GM21529 (cell line): ENCODE measurements at regions not wholly inside any gene's neighbourhood (a gene's known extent, or its start where the extent isn't known, plus 50 kb on each side); places are given as distances from the start of the nearest gene placed in this dataset.

Experiments used
- ATAC-seq: cut with Tn5 transposase; IDR thresholded peaks from one replicate; pipeline ENCODE4 v1.9.1; 2021; ENCODE audit not compliant: unreplicated experiment

DNA sequence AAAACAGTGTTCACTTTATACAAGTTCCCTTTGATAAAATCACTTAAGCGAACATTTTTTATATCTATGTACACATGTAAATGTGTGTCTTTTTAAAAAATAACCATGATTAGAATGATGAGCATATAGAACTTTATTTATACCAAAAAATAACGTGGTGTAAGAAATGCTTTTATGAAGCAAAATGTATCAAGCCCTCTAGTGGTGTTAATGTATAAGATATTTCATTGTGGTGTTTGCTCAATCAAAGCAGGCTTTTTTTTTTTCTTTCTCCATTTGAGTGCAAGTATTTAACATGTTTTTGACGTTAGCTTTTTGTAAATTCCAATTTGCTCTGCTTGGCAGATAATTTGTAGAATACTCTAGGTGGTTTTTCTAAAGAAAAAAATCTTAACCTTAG lies 2092.4 kb upstream of the TENM3 start:
- no peak for ATAC-seq

DNA sequence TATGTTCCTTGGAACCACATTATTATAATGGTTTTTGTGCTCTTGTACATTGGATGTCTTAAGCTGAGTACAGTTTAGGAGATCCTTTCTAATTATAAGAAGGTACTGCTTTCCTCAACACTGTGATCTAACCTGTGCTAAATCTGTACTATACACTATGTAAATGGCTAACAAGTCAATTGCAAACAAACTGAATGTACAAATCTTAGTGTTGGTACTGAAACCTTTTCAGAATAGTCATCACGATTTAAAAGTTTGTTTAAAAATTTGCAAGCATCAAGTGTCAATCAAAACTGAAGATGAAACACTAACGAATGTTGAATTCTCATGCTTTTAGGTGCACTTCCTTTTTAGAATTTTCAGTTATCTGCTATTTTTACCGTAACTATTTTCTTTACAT lies 2090.4 kb upstream of the TENM3 start:
- ATAC-seq = no peak

DNA sequence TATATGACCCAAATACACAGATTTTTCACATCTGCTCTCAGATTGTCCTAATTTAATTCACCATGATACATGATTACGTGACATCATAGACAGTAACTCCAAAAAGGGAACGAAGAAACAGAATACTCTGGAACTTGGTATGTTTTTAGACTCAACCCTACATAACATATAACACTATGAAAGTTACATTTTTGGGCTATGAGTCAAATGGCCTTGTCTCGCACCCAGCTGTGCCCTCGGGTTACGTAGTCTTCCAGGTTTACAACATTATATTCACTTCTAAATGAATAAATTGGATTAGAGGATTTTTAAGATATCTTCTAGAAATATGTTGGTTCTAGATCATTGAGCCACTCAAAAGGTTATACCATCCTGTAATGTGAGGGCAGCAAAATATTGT lies 2089.6 kb upstream of the TENM3 start:
- no peak for ATAC-seq

DNA sequence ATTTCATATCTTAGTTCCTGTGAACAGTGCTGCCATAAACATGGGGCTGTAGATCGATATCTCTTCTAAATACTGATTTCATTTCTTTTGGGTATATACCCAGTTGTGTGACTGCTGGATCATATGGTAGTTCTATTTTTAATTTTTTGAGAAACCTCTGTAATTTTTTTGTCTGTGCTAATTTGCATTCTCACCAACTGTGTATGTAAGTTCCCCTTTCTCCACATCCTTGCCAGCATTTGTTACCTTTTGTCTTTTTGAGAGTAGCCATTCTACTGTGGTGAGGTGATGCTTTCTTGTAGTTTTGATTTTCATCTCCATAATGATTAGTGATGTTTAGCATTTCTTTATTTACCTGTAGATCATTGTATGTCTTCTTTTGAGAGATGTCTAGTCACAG lies 2086.5 kb upstream of the TENM3 start:
- no peak for ATAC-seq

DNA sequence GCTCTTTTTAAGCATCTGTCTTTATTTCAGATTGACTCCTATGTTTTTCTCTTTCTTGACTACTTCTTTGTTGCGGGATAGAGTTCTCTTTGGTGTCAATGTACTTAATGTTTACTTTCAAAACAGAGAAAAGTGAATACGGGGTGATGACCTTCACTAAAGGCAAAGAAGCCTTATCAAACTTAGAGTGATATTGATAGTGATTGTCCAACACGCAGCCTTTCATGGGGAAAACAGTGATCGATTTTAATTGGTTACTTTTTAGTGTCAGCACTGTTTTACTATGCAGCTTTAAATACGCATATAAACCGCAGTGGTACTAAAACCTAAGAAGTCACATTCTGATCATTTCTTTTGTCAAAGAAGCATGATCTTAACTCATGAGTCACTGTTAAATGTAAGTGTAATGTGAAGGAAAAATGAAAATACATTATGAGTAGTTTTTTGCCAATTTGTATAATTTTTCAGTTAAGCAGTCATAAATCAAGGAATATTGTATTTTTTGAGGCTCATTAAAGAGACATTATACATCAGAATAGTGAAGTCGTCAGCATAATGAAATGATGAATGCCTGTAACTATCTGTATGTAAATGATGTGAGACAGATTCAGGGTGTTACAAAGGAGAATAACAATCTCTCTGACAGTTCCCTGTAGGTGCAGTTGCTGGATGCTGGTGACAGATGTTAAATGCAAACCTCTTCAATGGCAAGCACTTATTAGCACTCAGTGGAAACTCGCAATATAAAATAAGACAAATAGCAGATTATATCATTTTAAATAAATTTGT lies 2082.8 kb upstream of the TENM3 start:
- ATAC-seq = no peak

DNA sequence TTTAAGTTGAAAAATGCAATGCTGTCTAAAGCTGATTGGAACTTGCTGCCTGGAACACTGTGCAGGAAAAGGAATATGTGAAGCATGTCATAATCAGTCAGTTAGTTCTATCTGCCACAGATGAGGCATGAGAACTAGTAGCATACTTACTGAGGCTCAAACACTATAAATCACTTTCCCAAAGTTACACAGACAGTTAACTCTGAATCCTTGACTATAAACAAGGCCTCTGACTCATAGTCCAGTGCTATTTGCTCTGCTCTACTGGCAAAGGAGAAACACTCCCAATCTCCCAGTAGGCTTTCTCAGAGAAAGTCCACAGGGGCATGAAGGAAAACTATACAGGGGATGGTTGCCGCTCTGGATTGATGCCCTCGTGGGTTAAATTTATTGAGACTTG lies 2078.4 kb upstream of the TENM3 start:
- ATAC-seq = no peak

DNA sequence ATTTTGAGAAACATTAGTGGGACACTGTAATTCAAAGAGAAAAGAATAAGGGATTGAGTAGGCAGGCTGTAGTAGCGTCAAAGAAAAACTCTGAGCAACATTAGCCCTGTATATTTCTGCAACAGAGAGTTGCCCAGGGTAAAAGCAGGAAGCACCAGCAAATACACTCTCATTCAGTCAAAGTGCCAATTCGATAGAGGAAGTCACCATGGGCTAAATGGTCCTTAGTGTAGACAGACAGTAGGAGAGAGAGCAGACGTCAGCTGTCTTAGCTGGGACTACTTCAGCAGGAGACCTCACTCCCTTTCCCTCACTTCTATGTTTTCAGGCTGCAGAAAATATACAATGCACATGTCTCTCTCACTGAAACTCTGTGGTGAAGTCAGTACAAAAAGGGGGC lies 2073.8 kb upstream of the TENM3 start:
- no peak for ATAC-seq

DNA sequence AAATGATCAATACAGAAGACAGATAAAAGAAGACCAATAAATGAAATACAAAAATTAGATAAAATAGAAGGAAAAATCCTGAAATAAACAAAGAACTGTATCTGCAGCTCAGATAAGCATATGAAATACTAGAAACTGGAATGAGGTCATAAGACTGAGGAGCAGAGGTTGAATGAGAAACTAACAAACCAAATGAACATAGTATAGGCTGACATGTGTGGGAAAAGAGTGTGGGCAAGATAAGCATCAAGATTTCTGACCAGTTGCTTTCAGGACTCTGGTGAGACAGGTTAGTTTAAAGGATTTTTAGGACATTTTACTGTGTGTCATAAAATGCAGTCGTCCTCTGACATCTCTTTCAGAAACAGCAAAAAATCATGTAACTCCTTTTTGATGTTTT lies 2073.2 kb upstream of the TENM3 start:
- no peak for ATAC-seq

DNA sequence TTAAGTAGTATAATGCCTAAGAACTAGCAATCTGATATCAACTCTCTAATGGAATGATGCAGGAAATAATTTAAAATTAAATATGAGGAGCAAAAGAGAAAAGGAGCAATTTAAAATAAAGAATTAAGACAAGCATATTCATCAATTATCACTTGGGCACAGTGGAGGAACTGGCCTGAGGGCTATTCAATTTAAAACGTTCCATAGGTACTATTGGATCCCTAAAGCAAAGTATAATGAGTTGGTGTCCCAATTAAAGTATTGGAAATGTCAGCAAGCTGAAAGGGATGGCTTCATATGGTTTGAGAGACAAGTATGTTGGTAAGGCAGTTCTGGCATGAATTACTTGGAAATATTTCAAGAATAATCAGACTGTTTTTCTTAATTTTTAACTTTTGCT lies 2064.1 kb upstream of the TENM3 start:
- no peak for ATAC-seq

DNA sequence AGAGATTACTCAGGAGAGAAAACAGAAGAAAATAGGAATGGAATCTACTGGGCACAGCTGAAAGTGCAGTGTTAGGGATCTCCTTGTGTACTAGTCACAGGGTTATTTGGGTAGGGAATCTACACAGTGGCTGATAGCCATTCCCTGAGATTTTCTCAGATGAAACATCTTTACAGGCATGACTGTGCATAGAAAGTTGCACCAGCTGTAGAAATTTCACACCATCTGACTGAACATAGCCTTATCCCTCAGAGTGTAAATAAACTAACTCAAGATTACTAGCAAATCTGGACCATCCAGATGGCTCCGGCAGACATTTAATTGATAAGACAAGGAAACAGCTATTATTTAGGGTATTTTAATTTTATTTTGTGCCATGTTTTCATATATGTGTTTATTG lies 2053.5 kb upstream of the TENM3 start:
- ATAC-seq = no peak

DNA sequence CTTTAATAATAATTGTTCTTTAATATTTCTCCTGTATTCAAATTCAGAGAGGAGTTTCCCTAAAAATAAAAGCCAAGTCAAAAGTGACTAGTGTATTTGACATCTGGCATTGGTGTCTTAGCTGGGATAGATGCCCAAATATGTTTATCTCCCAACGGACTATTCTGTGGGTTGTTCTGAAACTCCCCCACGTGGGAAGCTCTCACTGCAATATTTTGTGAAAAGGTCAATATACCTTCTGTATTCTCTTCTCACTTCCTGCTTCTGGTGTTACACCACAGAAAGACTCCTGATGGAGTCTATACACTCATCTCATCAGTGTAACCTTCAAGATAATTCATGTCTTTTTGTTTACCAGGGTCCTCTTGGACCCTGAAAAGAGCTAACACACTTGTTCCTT lies 2052.8 kb upstream of the TENM3 start:
- no peak for ATAC-seq

DNA sequence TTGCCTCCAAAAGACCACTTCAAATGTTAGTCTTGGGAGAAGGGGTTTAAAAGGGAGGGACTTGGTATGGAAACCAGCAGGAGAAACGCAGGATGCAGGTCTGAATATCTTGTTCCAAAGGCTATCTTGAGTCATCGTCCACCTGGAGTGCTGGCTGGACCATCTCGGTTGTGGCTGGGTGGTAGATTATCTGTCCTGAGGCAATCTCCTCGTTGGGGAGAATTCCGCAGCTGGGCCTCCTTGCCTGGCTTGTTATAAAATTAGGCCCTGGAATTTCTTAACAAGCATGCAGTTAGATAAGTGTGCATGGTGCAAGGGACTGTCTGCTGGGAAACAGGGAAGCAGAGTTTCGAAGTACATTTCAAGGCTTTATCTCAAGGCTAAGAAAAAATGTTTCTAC lies 2045.7 kb upstream of the TENM3 start:
- ATAC-seq = no peak

DNA sequence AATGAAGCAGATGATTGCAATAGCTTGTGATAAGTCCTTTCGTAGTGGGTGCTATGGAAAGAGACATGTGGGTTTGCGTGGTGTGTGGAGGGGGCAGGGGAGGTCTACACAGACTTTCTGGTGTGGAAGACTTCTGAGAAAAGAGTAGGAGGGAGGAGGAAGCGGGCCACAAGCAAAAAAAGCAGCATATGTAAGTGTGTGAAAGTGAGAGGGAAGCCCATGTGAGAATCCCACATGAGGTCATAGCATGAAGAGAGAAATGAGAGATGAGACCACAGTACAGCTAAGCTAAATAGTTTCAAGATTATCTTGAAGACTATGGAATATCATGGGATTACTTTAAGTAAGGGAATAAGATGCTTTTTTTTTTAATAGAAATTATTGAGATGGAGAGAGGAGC lies 2039.9 kb upstream of the TENM3 start:
- ATAC-seq = no peak

DNA sequence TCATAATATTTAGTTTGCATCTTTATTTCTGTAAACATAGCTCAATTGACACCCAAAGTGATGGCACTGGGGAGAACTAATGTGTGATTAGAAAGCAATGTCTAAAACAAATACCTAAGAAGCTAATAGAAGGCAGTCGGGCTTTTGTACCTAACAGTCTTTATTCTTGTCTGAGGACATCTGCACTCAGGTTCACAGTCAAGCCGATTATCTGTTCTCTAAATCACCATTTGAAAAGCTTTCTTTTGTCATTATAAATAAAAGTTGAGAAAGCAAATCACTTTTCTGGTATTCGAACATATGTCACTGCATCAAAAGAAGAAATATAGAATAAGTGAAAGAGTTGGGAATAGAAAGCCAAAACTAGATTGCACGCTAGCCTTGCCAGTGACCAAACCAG lies 2037.9 kb upstream of the TENM3 start:
- ATAC-seq = no peak

DNA sequence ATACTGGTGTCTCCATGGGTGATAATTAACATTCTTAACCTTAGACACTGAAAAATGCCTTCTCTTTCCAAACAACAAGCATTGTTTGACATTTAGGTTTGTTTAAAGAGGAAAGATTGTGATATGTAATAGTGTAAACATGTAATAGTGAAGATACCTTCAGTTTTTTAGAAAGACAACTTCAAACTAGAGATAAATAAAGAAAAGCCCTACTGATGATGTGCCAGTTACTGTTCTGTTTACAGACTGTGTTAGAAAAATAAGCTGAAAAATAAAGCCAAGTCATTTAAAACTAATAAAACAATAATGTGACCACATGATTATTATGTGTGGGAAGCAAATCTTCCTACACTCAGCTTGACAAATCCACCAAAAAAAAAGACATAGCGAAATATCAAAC lies 2035.3 kb upstream of the TENM3 start:
- ATAC-seq = no peak

DNA sequence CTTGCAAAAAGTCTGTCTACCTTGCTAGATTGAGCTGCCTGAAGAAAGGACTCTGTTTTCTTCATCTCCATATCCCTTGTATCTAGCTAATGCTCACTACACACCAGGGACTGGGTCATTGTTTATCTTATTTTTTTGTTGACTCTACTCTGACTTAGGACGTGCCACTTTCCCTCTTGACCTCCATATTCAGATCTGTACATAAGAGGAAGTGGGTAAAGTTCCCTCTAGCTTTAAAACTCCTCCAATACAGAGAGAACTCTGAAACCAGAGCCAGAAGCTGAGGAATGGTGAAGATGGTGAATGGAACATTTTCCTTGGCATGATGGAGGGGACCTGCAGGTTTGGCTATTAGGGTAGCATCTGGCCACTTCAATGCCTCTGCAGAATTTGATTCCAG lies 2026.1 kb upstream of the TENM3 start:
- ATAC-seq = no peak

DNA sequence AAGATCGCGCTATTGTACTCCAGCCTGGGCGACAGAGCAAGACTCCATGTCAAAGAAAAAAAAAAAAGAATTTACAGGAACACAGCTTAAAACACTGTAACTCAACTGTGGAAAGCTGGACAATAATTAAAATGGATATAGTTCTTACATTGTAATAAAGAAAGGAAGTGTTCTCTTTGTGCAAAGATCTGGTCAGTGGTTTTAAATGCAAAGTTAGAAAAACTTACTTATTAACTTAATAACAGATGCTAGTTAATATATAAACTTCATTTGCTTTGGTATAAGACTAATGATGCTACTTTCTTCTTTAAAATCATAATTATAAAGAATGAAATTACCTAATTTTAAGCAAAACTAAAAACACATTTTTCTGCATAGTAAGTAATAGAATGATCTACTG lies 2024.1 kb upstream of the TENM3 start:
- no peak for ATAC-seq

DNA sequence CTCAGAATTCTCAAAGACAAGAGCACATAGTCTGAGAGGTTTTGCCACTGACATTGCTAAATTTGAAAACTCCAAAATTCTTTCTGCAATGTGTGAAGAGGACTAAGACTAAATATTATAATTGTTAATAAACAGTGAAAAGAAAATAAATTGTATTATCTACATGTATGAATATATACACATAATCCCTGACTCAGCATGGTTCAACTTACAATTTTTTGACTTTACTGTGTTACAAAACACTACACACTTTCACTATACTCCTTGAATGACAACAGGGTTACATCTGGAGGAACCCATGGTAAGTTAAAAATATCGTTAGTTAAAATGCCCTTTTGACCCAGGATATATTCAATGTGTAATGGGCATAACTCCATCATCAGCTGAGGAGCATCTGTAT lies 2017.2 kb upstream of the TENM3 start:
- no peak for ATAC-seq

DNA sequence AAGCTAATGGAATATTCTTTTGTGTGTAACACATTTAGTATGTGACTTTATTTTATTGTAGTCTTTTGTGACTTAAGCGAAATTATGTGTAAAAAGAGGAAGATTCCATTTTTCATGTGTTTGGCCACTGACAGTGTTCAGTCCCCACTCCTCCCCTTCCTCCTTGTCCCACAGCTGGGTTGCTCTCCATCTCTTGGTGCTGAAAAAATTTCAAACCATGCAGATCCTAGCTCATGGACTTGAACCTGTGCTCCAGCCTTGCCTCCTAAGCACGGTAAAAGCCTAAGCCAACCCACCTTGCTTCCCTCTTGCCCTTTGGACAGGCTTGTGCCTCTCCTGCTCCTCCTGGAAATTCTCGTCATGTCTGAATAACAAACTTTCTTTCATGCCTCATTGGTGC lies 2008.5 kb upstream of the TENM3 start:
- no peak for ATAC-seq

DNA sequence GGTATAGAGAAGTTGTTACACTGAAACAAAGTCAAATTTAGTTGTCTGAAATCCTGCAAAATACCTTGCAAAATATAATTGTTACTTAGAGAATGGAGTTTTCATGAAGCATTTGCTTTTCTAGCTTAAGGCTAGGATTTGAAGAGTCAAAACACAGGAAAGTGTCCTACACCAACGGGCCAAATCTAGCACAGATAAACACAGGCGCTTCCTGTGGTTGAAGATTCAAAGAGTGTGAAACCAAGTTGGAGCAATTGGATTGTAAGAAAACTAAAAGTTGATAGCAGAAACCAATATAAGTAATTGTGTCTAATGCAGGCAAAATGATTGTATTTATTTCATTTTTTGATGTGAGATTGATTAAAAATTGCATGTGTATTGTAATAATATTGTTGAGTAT lies 2002.5 kb upstream of the TENM3 start:
- no peak for ATAC-seq

DNA sequence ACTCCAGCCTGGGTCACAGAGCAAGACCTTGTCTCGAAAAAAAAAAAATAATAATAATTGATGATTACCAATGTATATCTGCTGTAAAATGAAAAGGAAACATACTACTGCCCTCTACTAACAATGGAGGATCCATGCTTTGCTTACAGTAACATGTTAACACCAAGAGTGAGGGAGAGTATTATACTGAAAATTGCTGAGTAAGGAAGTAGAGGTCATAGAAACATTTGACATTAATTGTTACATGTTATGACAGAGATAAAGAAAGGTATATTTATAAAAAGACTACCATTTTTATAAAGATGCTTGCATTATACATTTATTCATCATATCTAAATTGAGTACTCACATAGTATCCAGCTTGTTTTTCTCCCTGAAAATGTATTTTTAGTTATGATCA lies 1989.8 kb upstream of the TENM3 start:
- no peak for ATAC-seq

DNA sequence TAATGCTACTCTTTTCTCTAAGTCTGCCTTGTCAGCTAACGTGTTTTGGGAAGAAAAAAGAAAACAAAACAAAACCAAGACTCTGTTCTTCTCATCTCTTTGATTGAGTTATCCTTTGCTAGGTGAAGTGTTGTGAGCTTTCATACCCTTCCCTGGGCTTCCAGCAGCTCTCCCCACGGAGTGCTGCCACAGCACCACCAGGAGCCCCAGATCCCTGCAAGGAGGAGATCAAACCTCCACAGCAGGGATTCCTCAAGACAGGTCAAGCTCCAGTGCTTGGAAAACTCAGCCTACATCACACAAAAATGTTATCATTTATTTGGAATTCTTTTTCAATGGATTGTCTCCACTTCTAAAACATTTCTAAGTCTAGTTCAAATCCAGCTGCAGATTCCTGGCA lies 1981.9 kb upstream of the TENM3 start:
- ATAC-seq = no peak

DNA sequence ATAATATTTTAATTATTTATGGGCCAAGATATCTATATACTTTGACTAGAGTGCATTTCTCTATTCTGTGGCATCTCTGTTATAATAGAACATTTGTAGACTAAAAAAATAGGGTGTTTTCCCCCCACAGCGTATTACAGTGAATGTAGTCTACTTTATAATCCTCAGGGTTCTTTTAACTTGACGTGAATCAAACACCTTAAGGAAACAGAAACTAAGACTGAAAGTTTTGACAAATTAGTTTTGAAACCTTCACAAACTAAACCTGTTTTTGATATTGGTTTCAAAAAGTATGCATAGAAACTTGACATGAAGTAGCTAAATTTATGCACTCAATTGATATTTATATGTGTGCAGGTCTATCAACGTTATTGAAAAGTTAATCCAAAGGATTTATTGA lies 1963.1 kb upstream of the TENM3 start:
- no peak for ATAC-seq
